HG03439 (cell line): ENCODE measurements at regions not wholly inside any gene's neighbourhood (a gene's known extent, or its start where the extent isn't known, plus 50 kb on each side); places are given as distances from the start of the nearest gene placed in this dataset.

Experiments
- ATAC-seq: cut with Tn5 transposase; IDR thresholded peaks from one replicate; pipeline ENCODE4 v1.9.1; 2021; ENCODE audit warnings: mild to moderate bottlenecking, moderate library complexity; ENCODE audit not compliant: unreplicated experiment

DNA sequence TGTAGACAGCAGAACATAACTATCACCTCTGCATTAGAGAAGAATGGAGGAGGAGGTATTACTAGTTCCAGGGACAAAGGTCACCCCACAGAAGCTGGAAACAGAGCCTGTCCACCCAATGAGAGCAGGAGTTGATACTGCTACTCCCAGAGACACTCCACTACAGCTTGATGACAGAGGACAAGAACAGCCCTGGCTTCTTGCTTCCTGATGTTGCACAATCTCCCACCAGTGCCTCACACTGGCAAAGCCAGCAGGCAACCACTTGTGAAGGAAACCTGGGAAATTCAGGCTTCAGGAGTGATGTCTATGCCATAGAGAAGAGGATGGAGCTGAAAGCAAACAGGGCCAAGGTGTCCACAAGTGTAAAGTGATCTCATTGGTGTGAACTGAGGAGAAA, 78.0 kb upstream of the POU1F1 start:
- no peak for ATAC-seq

DNA sequence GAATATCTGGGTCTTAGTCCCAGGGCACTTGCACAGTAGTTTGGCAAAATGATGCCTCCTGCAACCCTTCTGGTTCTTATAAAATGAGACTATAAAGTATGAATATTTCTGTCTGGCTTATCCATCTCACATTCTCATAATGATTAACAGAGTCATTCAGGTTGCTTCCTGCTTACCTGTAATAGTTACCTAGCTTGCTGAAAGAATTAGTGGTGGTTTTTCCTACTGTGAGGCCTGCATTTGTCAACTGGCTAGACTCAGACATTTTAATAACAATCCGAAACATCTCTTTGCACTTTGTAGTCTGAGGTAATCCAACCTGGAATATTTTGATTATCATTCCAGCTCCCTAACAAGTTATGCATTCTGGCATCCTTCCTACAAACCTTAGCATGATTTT, 75.6 kb upstream of the POU1F1 start:
- no peak for ATAC-seq

DNA sequence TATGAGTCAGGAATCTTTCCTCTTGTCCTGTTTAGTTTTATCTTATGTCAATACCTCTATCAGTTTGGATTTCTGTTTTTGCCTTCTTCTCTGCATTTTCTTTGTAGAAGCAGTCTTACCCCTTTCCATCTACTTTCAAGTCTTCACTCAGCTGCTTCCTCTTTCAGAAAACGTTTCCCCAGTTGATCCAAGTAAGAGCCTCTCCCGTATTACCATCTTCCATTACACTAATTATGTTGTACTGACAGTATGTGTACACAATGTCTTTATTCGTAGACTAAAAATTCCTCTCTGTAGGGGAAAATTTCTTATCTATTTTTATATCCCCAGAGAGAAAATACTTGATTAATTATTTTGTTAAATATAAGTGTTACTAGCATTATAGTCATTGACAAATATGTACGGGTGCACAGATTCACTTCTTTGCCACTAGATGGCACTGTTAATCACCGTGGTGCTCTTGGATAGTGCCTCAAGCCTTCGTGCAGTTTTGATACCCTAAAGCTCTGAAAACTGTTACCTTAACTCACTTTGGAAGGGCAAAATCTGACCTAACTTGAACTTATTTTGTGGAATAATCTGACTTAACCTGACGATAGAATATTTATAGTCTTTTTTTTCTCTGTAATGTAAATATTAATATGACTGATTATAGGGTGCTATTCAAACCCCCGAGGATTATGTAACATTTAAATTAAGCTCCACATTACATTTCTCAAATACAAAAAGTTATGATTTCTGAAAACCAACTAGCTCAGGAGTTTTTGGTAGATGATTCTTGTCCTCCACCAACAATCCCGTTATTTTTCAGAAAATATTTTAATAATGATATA, 74.2 kb upstream of the POU1F1 start:
- ATAC-seq: peak; percentile 99

DNA sequence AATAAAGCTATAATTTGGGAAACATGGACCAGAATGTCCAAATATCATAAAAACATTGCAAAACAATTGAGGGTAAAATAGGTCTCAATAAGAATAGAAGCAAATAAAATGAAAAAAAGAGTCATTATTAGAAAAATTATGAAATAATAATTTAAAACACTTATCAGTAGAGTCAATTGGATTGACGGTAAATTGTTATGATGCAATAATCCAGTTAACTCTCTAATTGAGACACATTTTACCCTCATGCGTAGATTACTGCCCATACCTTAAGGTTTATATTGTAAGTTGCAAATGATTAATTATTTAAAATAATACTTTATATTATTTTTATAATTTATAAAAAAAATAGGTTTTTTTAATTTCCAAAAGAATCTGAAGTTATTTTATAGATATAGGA, 73.4 kb upstream of the POU1F1 start:
- ATAC-seq: no peak

DNA sequence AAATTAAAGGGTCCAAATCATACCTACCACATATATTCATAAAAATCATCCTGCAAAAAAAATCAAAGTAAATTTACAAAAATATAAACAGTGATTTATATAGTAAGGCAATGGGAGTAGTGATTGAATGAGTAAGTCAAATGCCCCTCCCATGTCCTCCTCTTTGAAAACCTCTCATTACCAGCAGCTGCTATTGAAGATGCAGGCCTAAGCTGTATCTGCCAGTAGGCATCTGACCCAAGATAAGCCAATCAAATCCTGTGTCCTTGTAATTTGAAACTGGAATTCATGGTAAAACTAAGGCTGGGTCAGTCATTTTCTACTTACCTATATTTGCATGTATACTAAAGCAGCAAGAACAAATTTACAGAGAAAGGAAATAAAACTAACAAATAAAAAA, 60.4 kb upstream of the POU1F1 start:
- no peak for ATAC-seq

DNA sequence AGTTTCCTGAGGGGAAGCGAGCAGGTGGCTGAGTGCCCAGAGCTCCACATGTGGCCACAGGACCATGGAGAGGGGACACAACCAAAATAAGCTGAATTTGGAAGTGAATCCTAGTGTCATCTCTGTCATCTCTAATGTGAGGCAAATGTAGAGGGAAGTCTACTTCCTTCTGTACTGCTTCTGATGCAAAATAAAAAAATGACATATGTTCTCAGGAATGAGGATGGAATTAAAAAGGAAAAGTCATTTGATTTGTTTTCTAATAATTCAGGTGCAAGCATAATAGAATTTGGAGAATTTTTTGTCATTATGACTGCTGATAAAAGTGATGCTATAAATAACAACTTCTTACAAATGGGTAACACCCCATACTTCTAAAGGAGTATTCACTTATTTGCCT, 59.5 kb upstream of the POU1F1 start:
- no peak for ATAC-seq

DNA sequence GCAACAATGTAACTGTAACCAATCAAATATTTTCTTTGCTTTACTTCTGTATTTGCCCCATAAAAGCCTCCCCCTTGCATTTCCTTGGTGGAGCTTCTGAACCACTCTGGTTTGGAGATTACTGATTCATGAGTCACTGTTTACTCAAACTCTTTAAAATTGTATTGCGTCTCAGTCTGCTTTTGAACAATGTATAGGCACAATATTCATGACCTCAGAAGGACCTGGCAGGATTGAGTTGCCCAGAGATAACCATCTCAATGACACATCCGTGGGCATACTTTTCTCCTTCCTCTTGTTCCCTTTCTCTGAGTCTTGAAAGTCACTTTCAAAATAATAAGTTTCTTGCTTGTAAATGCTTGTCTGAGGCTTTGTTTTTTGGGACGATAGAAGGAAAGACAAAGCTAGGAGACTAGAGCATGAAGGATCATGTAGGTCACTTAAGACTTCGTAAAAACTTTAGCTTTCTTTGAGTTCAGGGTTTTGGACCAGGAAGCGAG, 57.1 kb upstream of the POU1F1 start:
- peak; percentile 59 for ATAC-seq

DNA sequence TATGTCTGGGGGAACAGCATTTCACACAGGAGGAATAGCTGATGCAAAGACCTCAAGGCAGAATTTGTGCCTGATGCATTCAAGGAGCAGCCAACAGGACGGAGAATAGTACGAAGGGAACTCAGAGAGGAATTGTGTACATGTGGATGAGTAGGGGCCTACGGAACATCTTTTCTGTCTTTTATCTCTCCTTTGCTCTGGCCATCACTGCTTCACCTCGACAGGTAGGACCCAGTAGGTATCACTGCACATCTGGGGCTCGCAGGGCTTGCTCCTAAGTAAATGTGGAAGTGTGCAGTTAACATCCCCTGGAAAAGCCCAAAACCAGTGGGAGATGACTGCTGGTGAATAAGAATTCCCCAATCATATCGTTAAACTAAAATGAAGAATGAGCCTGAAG, 56.4 kb upstream of the POU1F1 start:
- no peak for ATAC-seq

DNA sequence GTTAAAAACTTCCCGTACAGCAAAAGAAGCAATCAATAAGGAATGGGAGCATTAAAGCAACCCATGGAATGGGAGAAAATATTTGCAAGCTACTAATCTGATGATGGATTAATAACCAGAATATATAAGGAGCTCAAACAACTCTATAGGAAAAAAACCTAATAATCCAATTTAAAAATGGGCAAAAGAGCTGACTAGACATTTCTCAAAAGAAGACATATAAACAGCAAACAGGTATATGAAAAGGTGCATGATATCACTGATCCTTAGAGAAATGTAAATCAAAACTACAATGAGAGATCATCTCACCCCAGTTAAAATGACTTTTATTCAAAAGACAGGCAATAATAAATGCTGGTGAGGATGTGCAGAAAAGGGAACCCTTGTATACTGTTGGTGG, 52.7 kb upstream of the POU1F1 start:
- no peak for ATAC-seq
